Keratinocyte (primary cell): ENCODE measurements at regions not wholly inside any gene's neighbourhood (a gene's known extent, or its start where the extent isn't known, plus 50 kb on each side); places are given as distances from the start of the nearest gene placed in this dataset.

Experiments used
- EZH2 ChIP-seq: IDR thresholded peaks from one replicate; pipeline ENCODE4 v1.6.1; 2012; ENCODE audit warnings: inconsistent platforms, mild to moderate bottlenecking, low read length, moderate library complexity
- TF ChIP-seq, protein P1 (sequence below), 3 experiments: IDR thresholded peaks in 1 of 3; conservative IDR thresholded peaks in 1 of 3; optimal IDR thresholded peaks in 1 of 3; 2 replicates in 2 of 3; 3 replicates in 1 of 3; pipeline versions ENCODE3 to v1.5.1; 2011; ENCODE audit warnings: low read length in 3 of 3, mild to moderate bottlenecking in 3 of 3, moderate library complexity in 2 of 3, control low read depth in 1 of 3, inconsistent platforms in 1 of 3; ENCODE audit not compliant: insufficient read depth in 2 of 3; ENCODE audit errors: extremely low read depth in 1 of 3

- TF ChIP-seq, protein P1, sequence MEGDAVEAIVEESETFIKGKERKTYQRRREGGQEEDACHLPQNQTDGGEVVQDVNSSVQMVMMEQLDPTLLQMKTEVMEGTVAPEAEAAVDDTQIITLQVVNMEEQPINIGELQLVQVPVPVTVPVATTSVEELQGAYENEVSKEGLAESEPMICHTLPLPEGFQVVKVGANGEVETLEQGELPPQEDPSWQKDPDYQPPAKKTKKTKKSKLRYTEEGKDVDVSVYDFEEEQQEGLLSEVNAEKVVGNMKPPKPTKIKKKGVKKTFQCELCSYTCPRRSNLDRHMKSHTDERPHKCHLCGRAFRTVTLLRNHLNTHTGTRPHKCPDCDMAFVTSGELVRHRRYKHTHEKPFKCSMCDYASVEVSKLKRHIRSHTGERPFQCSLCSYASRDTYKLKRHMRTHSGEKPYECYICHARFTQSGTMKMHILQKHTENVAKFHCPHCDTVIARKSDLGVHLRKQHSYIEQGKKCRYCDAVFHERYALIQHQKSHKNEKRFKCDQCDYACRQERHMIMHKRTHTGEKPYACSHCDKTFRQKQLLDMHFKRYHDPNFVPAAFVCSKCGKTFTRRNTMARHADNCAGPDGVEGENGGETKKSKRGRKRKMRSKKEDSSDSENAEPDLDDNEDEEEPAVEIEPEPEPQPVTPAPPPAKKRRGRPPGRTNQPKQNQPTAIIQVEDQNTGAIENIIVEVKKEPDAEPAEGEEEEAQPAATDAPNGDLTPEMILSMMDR (optimal IDR thresholded peaks at IDR 0.05 in 1 of 3, IDR thresholded peaks at IDR 0.05 in 1 of 3, conservative IDR thresholded peaks at IDR 0.05 in 1 of 3; ENCODE audit: extremely low read depth in 1 of 3, insufficient read depth in 2 of 3, low read length in 3 of 3) = no peak
- TF ChIP-seq EZH2 = no peak
These were observed 248.5 kb downstream of the SLITRK1 start for GRCh38 chr13:83633746-83634145.
